ENCODE measurements at regions not wholly inside any gene's neighbourhood (a gene's known extent, or its start where the extent isn't known, plus 50 kb on each side); places are given as distances from the start of the nearest gene placed in this dataset.
A peak's percentile ranks its signal among the peaks of the same experiment; 100 is the strongest.
"Not testable (repeated sequence)": the region's sequence is repeated elsewhere in the genome, so short reads cannot be mapped to it uniquely, and the experiment has no call there.

- no peak for DNase-seq
Observed at GRCh38 chr12:46948936-46949545, 123.2 kb upstream of the SLC38A4 start.

GRCh38 chr12:46950094-46950493, 124.3 kb upstream of the SLC38A4 start:
- no peak for DNase-seq

GRCh38 chr12:46952880-46953483, 126.4 kb upstream of the PCED1B start:
- DNase-seq: no peak

GRCh38 chr12:46956451-46957035, 122.9 kb upstream of the PCED1B start:
- no peak for DNase-seq

- no peak for DNase-seq
Observed at GRCh38 chr12:46958053-46958452, 121.4 kb upstream of the PCED1B start.

GRCh38 chr12:46958599-46959290, 120.7 kb upstream of the PCED1B start:
- no peak for DNase-seq

- no peak for DNase-seq
Observed at GRCh38 chr12:46959502-46959901, 119.9 kb upstream of the PCED1B start.

GRCh38 chr12:46960681-46961080, 118.7 kb upstream of the PCED1B start:
- no peak for DNase-seq

GRCh38 chr12:46963191-46963590, 116.2 kb upstream of the PCED1B start:
- DNase-seq: no peak

- DNase-seq: no peak
Observed at GRCh38 chr12:46963977-46964971, 115.1 kb upstream of the PCED1B start.

- DNase-seq: no peak
Observed at GRCh38 chr12:46965137-46965536, 114.3 kb upstream of the PCED1B start.

GRCh38 chr12:46965880-46966279, 113.5 kb upstream of the PCED1B start:
- DNase-seq: no peak

- no peak for DNase-seq
Observed at GRCh38 chr12:46970636-46971035, 108.8 kb upstream of the PCED1B start.

- DNase-seq: not testable (repeated sequence)
Observed at GRCh38 chr12:46973937-46974336, 105.5 kb upstream of the PCED1B start.

- no peak for DNase-seq
Observed at GRCh38 chr12:46977871-46978375, 101.5 kb upstream of the PCED1B start.

- no peak for DNase-seq
Observed at GRCh38 chr12:46981622-46982021, 97.8 kb upstream of the PCED1B start.

- no peak for DNase-seq
Observed at GRCh38 chr12:46982629-46983392, 96.6 kb upstream of the PCED1B start.

GRCh38 chr12:46983393-46983793, 96.0 kb upstream of the PCED1B start:
- no peak for DNase-seq

- DNase-seq: peak; percentile 6
Observed at GRCh38 chr12:46983959-46984841, 95.2 kb upstream of the PCED1B start.

- DNase-seq: no peak
Observed at GRCh38 chr12:46985816-46986215, 93.6 kb upstream of the PCED1B start.

GRCh38 chr12:46988122-46988521, 91.3 kb upstream of the PCED1B start:
- not testable (repeated sequence) for DNase-seq
